Pons (tissue), 1 donor: ENCODE measurements at regions not wholly inside any gene's neighbourhood (a gene's known extent, or its start where the extent isn't known, plus 50 kb on each side); places are given as distances from the start of the nearest gene placed in this dataset.

Experiments used
- DNase-seq: peaks from one replicate; pipeline ENCODE4 v3.0.0-alpha.2; 2016; ENCODE audit warnings: low spot score

DNA sequence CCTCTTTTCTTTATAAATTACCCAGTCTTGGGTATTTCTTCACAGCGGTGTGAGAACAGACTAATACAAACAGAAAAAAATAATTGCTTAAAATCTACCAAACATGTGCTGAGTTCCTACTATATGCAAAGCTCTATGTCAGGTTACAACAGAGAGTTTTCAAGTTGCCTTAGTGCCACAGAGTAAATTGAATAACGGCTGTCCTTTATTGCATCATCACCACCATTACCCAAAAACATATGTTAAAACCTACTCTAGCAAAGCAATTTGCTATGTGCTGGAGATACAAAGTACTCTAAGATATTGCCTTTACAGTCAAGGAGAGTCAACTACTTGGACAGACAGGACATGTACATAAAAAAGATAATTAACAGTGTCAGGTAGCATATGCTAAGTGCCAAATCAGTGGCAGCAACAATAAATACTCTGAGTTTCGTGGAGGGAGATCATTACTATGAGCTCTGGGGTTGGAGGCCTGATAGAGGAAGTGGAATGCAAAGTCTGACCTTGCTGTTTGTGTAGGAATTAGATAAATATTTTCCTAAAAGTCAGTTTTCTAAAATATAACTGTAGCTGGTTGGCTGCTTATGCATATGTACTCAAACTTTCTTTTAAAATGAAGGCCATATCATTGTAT is 1058.7 kb upstream of the WWC1 start:
- DNase-seq: no peak

GRCh38 chr5:167233507-167234220 is 1057.8 kb upstream of the WWC1 start:
- DNase-seq: no peak

DNA sequence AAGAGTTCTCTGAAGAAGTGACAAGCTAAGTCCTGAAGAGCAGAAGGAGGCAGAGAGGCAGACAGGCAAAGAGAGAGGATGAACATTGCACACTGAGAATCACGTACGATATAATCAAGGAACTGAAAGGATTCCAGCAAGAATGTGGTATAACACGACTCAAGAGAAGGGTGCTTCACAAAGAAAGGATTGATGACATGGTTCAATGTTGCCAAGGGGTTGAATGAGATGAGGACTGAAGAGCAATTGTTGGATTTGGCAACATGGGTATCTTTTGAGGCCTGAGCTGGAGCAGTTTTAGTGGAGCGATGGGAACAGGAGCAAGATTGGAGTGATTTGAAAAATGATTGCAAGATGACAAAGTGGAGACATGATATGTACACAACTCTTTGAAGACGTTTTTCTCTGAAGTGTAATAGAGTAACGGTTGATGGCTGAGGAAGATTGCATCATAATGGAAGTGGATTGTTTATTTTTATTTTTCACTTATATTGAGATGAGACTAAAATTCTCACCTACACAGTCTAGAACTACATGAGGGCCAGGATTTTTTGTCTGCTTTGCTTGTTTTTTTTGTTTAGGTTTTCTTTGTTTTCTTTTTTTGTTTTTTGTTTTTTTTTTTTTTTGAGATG is 1049.9 kb upstream of the WWC1 start:
- no peak for DNase-seq

DNA sequence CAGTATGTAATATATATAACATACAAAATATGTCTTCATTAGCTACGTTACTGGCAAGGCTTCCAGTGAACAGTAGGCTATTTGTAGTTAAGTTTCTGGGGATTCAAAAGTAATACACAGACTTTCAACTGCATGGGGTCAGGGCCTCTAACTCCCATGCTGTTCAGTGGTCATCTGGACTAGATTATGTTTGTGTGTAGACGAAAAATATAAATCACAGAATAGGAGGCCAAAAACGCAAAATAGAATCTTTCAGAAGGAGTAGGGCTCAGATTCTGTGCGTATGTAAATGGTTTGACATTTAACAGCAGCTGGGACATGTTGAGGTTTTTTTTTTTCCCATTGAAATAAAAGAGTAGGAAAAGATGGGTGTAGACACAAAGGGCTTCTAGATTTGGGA is 1048.7 kb upstream of the WWC1 start:
- no peak for DNase-seq

DNA sequence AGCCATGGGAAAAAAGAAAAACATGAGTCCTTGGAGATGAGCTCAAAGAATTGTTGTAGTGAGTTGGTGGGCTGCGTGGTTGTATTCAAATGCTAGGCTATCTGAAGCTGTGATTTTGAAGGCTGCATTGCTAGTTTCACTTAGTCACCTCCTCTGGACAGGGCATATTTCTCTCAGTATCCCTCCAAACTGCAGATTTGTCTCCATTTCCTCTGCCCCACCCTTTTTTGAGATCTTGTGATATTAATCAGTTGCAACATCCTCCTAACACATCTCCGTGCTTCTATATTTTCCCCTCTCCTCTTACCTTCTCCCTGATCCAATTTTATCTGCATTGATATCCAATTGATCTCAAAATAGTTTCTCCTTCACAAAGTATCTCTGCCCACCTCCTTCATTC is 1048.0 kb upstream of the WWC1 start:
- no peak for DNase-seq

GRCh38 chr5:167244583-167244982 is 1046.9 kb upstream of the WWC1 start:
- peak; percentile 30 for DNase-seq

DNA sequence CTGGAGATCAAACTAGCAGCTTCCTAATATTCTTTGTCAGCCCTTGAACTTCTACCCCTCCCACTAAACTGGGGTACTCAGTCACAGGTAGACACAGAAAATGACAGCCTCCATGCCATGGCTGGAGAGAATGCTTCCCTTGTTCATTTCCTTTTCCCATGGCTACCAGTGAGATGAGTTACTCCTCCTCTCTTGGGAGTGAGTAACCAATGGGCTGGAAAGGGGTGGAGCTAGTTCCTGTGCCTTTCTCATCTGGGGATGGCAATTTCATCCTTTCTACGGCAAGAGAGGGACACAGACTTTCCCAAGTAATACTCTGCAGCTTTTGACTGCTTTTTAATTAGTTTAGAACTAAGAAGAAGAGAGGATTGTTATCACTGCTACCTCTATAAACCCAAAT is 1045.6 kb upstream of the WWC1 start:
- DNase-seq: no peak

- no peak for DNase-seq
Observed at GRCh38 chr5:167247816-167248215, 1043.6 kb upstream of the WWC1 start.

- no peak for DNase-seq
Observed at GRCh38 chr5:167248257-167248656, 1043.2 kb upstream of the WWC1 start.

GRCh38 chr5:167250996-167251395 is 1040.4 kb upstream of the WWC1 start:
- DNase-seq: no peak

- no peak for DNase-seq
Observed at GRCh38 chr5:167254132-167254531, 1037.3 kb upstream of the WWC1 start.

- DNase-seq: peak; percentile 63
Observed at GRCh38 chr5:167255926-167256325, 1035.5 kb upstream of the WWC1 start.

GRCh38 chr5:167259806-167260205 is 1031.6 kb upstream of the WWC1 start:
- no peak for DNase-seq

DNA sequence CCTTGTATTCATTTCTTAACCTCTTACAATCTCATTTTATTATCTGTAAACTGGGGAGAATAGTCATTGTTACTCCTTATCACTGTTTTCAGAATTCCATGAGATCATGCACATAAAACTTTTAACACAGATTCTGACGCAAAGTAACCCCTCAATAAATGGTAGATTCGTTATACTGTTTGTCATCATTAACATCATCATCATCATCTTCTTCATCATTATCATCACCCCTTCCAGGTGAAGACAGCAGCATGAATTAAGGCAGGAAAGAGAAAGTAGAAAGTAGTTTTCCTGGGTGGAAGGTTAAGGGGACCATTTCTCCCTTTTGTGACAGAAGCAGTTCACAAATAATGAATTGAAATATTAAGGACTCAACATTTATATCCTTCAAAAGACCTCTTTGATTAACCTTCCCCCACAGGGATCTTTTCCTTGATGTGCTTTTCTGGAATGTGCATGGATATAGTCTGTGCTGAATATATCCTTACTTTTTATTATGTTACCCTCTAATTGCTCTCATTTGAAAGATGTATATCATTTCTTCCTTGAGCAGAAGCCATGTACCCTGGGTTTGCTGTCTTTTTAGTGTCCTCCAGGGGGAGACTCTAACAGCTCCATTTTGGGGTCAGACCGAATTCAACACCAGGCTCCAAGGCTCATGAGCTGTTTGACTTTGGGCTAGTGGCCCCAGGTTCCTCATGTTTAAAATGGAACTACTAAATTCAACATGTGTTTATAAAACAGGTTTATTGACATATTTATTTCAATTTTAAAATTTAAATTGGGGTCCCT is 1029.9 kb upstream of the WWC1 start:
- no peak for DNase-seq

- no peak for DNase-seq
Observed at GRCh38 chr5:167263185-167263584, 1028.3 kb upstream of the WWC1 start.

- DNase-seq: no peak
Observed at GRCh38 chr5:167264348-167264747, 1027.1 kb upstream of the WWC1 start.

DNA sequence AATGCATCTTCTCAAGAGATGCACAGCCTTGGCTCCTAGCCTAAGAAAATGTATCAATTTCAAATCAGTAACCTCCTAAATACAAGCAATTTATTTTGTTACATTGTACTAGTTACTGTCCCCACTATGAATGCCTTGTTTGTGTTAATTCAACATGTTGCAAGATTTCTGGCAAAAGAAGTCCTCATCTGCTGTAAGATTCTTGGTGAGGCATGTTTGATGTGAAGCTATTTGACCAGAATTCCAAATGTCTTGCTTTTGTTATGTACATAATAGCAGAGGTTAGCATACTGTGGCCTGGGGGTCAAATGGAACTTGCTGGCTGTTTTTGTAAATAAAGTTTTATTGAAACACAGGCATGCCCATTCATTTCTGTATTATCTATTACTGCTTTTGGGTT is 1023.1 kb upstream of the WWC1 start:
- DNase-seq: no peak

GRCh38 chr5:167269146-167269545 is 1022.3 kb upstream of the WWC1 start:
- no peak for DNase-seq

GRCh38 chr5:167271081-167271480 is 1020.4 kb upstream of the WWC1 start:
- DNase-seq: no peak

DNA sequence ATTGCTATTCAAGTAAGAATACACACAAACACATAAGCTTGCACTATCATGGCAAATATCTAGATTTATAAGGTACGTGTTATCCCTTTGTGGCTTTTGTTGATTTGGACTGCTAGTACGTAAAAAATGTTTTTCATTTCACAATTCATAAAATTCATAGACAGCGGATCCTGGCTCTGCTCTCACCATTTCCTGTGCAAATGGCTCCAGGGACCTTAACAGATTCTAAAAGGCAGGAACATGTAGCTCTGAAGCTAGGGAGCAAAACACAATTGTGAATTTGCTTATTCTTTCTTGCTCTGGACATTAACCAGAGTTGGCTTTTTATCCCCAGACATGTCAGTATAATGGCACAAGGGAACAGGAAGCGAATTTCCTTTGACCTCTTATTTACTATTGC is 1019.9 kb upstream of the WWC1 start:
- no peak for DNase-seq

DNA sequence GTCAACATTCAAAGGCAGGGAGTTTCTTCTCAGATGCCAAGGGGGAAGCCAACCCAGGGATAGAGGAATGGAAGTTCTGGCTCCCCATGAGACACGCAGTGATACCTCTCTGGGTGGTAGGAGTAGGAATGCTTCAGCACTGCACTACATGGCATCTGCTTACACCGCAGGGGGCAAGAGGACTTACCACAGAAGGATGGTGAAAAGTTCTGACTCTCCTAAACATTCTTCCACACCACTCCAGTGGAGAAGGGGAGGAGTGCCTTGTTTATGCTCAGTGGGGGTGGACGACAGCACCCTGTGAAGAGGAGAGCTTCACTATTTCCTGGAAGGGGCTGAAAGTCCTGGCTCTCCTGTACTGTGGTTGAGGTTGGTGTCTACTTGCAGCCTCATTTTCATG is 1011.3 kb upstream of the WWC1 start:
- DNase-seq: no peak

- DNase-seq: no peak
Observed at GRCh38 chr5:167281925-167282324, 1009.5 kb upstream of the WWC1 start.

- no peak for DNase-seq
Observed at GRCh38 chr5:167283691-167284090, 1007.8 kb upstream of the WWC1 start.
